Chondrocyte (in vitro differentiated cells): ENCODE measurements at regions not wholly inside any gene's neighbourhood (a gene's known extent, or its start where the extent isn't known, plus 50 kb on each side); places are given as distances from the start of the nearest gene placed in this dataset.

Source experiments
- DNase-seq: peaks from one replicate; pipeline ENCODE4 v3.0.0; 2021; ENCODE audit warnings: mixed read lengths, low spot score
- H3K27ac Mint-ChIP-seq: one replicate; pipeline ENCODE4 v1.8.0; 2021; ENCODE audit warnings: mild to moderate bottlenecking, moderate library complexity, mixed read lengths; ENCODE audit not compliant: unreplicated experiment
- H3K27me3 Mint-ChIP-seq: 2 replicates; pipeline ENCODE4 v1.8.0; 2021; ENCODE audit warnings: low read depth, mixed read lengths
- H3K36me3 Mint-ChIP-seq: 2 replicates; pipeline ENCODE4 v1.8.0; 2021; ENCODE audit warnings: low read depth, mixed read lengths
- H3K4me1 Mint-ChIP-seq: 2 replicates; pipeline ENCODE4 v1.8.0; 2021; ENCODE audit warnings: low read depth, mild to moderate bottlenecking, mixed read lengths
- H3K4me3 Mint-ChIP-seq: one replicate; pipeline ENCODE4 v1.8.0; 2021; ENCODE audit warnings: mild to moderate bottlenecking, moderate library complexity, mixed read lengths; ENCODE audit not compliant: unreplicated experiment
- H3K9me3 Mint-ChIP-seq: 2 replicates; pipeline ENCODE4 v1.8.0; 2021; ENCODE audit warnings: low read depth, mixed read lengths
- CTCF ChIP-seq: fragments of 200-600 bp; sonication (generic); IDR thresholded peaks from 2 replicates; pipeline ENCODE4 v1.5.0; 2021; ENCODE audit warnings: antibody characterized with exemption, mild to moderate bottlenecking, moderate library complexity

- Mint-ChIP-seq H3K36me3 (no peaks in the 10 kb centered on the region), H3K4me1 (peaks cover 2% of the 10 kb centered on the region), H3K27ac (no peak overlapping the region), H3K27me3 (no peaks in the 10 kb centered on the region), H3K9me3 (peaks cover 2% of the 10 kb centered on the region), H3K4me3 (no peak overlapping the region)
- no peak for TF ChIP-seq CTCF
- no peak for DNase-seq
These were observed 124.9 kb downstream of the RGS2 start for GRCh38 chr1:192933744-192934143.

- H3K9me3 Mint-ChIP-seq: peaks cover 2% of the 10 kb centered on the region
- TF ChIP-seq CTCF: no peak
- no peak overlapping the region for H3K4me3 Mint-ChIP-seq
- H3K4me1 Mint-ChIP-seq: peaks cover 3% of the 10 kb centered on the region
- H3K27ac Mint-ChIP-seq: no peak overlapping the region
- H3K27me3 Mint-ChIP-seq: peaks cover 1% of the 10 kb centered on the region
- no peak for DNase-seq
- peaks cover 1% of the 10 kb centered on the region for H3K36me3 Mint-ChIP-seq
These were observed 122.7 kb downstream of the UCHL5 start for GRCh38 chr1:192936313-192937018.

- no peak for TF ChIP-seq CTCF
- no peak overlapping the region for H3K27ac Mint-ChIP-seq
- DNase-seq: no peak
- peaks cover 3% of the 10 kb centered on the region for H3K4me1 Mint-ChIP-seq
- H3K27me3 Mint-ChIP-seq: peaks cover 1% of the 10 kb centered on the region
- H3K9me3 Mint-ChIP-seq: no peaks in the 10 kb centered on the region
- peaks cover 1% of the 10 kb centered on the region for H3K36me3 Mint-ChIP-seq
- H3K4me3 Mint-ChIP-seq: no peak overlapping the region
These were observed 122.0 kb downstream of the UCHL5 start for GRCh38 chr1:192937128-192937527.

GRCh38 chr1:192939440-192939839 lies 119.7 kb downstream of the UCHL5 start:
- peaks cover 1% of the 10 kb centered on the region for H3K27me3 Mint-ChIP-seq

GRCh38 chr1:192940658-192941057 lies 118.5 kb downstream of the UCHL5 start:
- no peak overlapping the region for H3K27ac Mint-ChIP-seq
- no peak for TF ChIP-seq CTCF

More at GRCh38 chr1:192939440-192939839, 119.7 kb downstream of the UCHL5 start:
- no peak for TF ChIP-seq CTCF
- no peak overlapping the region for H3K27ac Mint-ChIP-seq
- H3K36me3 Mint-ChIP-seq: peaks cover 1% of the 10 kb centered on the region
- no peaks in the 10 kb centered on the region for H3K9me3 Mint-ChIP-seq
- H3K4me1 Mint-ChIP-seq: peaks cover 7% of the 10 kb centered on the region
- no peak overlapping the region for H3K4me3 Mint-ChIP-seq
- no peak for DNase-seq

More at GRCh38 chr1:192940658-192941057, 118.5 kb downstream of the UCHL5 start:
- no peak for DNase-seq
- H3K9me3 Mint-ChIP-seq: no peaks in the 10 kb centered on the region
- H3K36me3 Mint-ChIP-seq: peaks cover 1% of the 10 kb centered on the region
- H3K27me3 Mint-ChIP-seq: peaks cover 1% of the 10 kb centered on the region
- no peak overlapping the region for H3K4me3 Mint-ChIP-seq
- peaks cover 7% of the 10 kb centered on the region for H3K4me1 Mint-ChIP-seq
